PFSK-1 (cell line): ENCODE measurements at regions not wholly inside any gene's neighbourhood (a gene's known extent, or its start where the extent isn't known, plus 50 kb on each side); places are given as distances from the start of the nearest gene placed in this dataset.

Experiments
- FOXP2 ChIP-seq: optimal IDR thresholded peaks from 2 replicates; pipeline ENCODE3; 2011; ENCODE audit warnings: borderline replicate concordance, control low read depth, inconsistent platforms; ENCODE audit not compliant: insufficient read depth; ENCODE audit errors: extremely low read length, extremely low read depth
- POLR2AphosphoS5 ChIP-seq: IDR thresholded peaks from 2 replicates; pipeline ENCODE4 v1.6.1; 2012; ENCODE audit warnings: low read depth, mild to moderate bottlenecking, control low read depth, low read length, moderate library complexity
- REST ChIP-seq, 2 experiments: IDR thresholded peaks; 2 replicates each; pipeline versions ENCODE4 v1.6.1 to v1.8.0; 2011 to 2012; ENCODE audit warnings: low read depth in 2 of 2, low read length in 2 of 2, control low read depth in 1 of 2, inconsistent platforms in 1 of 2, mild to moderate bottlenecking in 1 of 2, moderate library complexity in 1 of 2; ENCODE audit not compliant: insufficient read depth in 1 of 2
- SIN3A ChIP-seq: IDR thresholded peaks from 2 replicates; pipeline ENCODE4 v1.6.1; 2012; ENCODE audit warnings: mild to moderate bottlenecking, low read length, moderate library complexity, borderline replicate concordance; ENCODE audit not compliant: insufficient read depth
- TAF1 ChIP-seq: IDR thresholded peaks from 2 replicates; pipeline ENCODE4 v1.6.1; 2012; ENCODE audit warnings: low read length, control low read depth, borderline replicate concordance; ENCODE audit not compliant: insufficient read depth

- no peak for TF ChIP-seq TAF1
- no peak for TF ChIP-seq FOXP2
- TF ChIP-seq REST (IDR thresholded peaks at IDR 0.05; ENCODE audit: insufficient read depth in 1 of 2, low read depth in 2 of 2, low read length in 2 of 2) = no peak
- TF ChIP-seq SIN3A = no peak
- TF ChIP-seq POLR2AphosphoS5 = no peak
Measured at GRCh38 chr7:153005750-153006435, 246.3 kb downstream of the ACTR3B start.

GRCh38 chr7:153006452-153006851, 246.9 kb downstream of the ACTR3B start:
- TF ChIP-seq REST (IDR thresholded peaks at IDR 0.05; ENCODE audit: insufficient read depth in 1 of 2, low read depth in 2 of 2, low read length in 2 of 2) = no peak
- no peak for TF ChIP-seq TAF1
- no peak for TF ChIP-seq POLR2AphosphoS5
- no peak for TF ChIP-seq FOXP2
- no peak for TF ChIP-seq SIN3A

GRCh38 chr7:153006911-153007310, 247.4 kb downstream of the ACTR3B start:
- no peak for TF ChIP-seq SIN3A
- TF ChIP-seq TAF1 = no peak
- no peak for TF ChIP-seq FOXP2
- no peak for TF ChIP-seq REST (IDR thresholded peaks at IDR 0.05; ENCODE audit: insufficient read depth in 1 of 2, low read depth in 2 of 2, low read length in 2 of 2)
- no peak for TF ChIP-seq POLR2AphosphoS5

- TF ChIP-seq TAF1 (no peak), POLR2AphosphoS5 (no peak), FOXP2 (no peak), REST (IDR thresholded peaks at IDR 0.05; ENCODE audit: insufficient read depth in 1 of 2, low read depth in 2 of 2, low read length in 2 of 2) (no peak)
Measured at GRCh38 chr7:153010416-153010815, 250.9 kb downstream of the ACTR3B start.

- TF ChIP-seq REST (IDR thresholded peaks at IDR 0.05; ENCODE audit: insufficient read depth in 1 of 2, low read depth in 2 of 2, low read length in 2 of 2) (no peak), FOXP2 (no peak), POLR2AphosphoS5 (no peak), SIN3A (no peak), TAF1 (no peak)
Measured at GRCh38 chr7:153012203-153012602, 252.7 kb downstream of the ACTR3B start.
